GM21786 (cell line): ENCODE measurements at regions not wholly inside any gene's neighbourhood (a gene's known extent, or its start where the extent isn't known, plus 50 kb on each side); places are given as distances from the start of the nearest gene placed in this dataset.

Experiments used
- ATAC-seq: cut with Tn5 transposase; IDR thresholded peaks from one replicate; pipeline ENCODE4 v1.9.1; 2021; ENCODE audit not compliant: unreplicated experiment

DNA sequence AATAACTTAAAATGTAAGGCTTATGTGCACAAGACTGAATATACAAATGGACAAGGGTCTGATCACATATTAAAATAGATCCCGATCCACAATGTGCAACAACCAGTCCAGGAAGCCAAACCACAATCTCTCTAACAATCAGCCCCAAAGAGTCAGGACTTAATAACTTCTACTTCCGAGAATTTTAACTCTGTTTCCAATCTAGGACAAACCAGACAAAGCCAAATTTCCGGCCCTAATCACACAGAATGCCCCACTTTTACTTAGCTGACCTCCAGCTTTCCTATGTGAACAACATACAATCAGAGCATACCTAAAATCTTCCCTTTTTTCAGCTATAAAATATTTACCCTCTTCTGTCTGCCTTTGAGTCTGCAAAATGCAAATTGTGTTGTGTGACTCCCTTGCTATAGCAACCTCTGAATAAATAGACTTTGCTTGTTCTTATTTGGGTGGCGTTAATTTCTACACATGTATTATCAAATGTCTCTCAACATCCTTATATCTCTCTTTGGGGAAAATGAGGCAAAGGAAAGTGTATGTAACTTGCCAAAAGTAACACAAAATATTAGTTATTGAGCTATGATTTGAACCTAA lies 381.9 kb upstream of the MC4R start:
- ATAC-seq, result no peak

GRCh38 chr18:60755134-60755533 lies 382.6 kb upstream of the MC4R start:
- ATAC-seq, result no peak

- ATAC-seq, result no peak
Observed at GRCh38 chr18:60775978-60776377, 403.4 kb upstream of the MC4R start.

DNA sequence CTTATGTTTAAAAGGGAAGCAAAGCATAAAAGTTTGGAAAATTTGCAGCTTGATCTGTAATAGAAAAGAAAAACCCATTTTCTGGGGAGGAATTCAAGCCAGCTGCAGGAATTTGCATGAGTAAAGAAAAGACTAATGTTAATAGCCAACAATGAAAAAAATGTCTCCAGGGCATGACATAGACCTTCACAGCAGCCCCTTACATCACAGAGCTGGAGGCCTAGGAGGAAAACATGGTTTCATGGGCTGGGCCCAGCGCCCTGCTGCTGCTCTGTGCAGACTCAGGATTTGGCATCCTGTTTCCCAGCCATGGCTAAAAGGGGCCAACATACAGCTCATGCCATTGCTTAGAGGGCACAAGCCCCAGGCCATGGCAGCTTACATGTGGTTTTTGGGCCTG lies 411.6 kb upstream of the MC4R start:
- ATAC-seq, result no peak

DNA sequence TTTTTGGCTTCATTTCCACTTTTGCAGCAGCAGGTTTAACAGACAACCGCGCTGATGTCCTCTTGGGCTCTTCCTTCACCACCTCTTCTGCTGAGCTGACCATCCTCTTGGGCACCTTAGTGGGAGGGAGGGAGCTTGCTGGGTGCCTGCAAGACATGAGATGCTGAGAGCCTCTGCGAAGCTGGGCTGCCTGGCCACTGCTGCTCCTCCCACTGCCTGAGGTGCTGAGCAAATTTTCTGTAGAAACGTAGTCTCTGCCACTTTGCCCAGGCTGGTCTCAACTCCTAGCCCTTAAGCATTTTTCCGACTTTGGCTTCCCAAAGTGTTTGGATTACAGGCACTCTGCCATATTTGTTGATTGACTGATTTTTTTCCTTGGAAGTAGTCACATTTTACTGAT lies 422.2 kb upstream of the MC4R start:
- no peak for ATAC-seq

DNA sequence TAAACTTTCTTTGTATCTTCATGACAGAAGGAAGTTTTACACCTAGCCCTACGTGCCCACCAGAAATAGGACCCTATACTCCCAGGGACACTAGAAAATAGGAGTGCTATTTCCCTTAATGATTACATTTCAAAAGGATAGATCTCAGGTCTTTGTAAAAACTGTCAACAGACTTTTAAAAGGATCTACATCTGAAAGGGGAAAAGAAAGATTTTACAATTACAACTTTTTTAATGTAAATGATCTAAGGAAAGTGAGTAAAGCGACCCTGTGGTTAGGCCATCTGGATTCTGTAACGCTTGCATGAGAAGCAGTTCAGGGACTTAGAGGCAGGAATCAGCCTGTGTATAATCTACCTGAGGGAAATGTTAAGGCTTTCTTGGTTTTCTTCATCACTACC lies 431.8 kb upstream of the MC4R start:
- no peak for ATAC-seq

DNA sequence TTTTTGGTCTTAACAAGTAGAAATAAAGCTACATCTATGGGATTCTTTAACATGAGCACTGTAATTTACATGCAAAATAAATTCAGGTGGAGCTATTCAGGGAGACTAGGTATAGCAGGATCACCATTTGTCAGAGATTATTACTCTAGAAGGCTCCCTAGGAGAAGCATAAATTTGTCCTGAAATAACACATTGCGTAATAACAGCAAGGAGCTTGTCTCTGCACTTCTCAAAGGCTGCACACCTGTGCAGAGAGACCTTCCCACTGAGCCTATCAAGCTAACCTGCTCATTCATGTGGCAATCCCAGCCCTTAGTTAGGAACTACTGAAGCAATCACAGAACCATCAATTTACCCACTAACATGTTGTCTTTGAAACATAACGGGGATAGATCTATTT lies 437.4 kb upstream of the MC4R start:
- no peak for ATAC-seq

GRCh38 chr18:60812921-60813320 lies 440.3 kb upstream of the MC4R start:
- ATAC-seq, result no peak

DNA sequence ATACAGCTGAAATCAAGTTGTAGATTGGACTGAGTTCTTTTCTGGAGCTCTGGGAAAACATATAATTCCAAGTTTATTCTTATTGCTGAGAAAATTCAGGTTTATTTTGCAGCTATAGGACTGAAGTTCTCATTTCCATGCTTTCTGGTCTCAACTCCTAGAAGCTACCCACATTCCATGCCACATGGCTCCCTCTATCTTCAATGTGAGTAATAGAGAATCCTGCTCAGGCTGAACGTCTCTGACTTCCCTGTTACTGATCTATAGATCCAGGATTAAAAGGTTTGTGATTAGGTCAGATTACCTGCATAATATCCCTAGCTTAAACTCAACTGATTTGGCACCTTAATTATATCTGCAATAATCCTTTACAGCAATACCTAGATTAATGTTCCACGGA lies 453.8 kb upstream of the MC4R start:
- no peak for ATAC-seq

GRCh38 chr18:60831971-60832370 lies 459.4 kb upstream of the MC4R start:
- ATAC-seq, result no peak

- no peak for ATAC-seq
Observed at GRCh38 chr18:60838677-60839076, 466.1 kb upstream of the MC4R start.

DNA sequence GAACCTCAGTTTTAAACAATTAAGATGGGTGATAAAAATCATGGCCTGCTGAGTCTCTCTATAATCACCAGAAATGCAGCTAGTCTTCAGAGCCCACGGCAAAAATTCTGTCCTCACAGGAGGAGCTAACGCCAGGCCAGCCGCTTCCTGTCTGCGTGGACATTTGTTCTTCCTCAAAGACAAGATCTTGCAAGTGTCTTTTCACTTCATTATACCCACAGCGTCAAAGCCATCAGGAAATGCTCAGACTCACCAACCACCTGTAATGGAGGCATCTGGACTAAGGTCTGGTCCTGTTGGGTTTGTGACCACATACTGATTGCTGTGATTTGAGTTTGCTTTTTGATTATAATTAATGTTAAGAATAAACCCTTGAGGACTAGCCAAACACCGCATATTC lies 473.8 kb upstream of the MC4R start:
- ATAC-seq, result no peak

GRCh38 chr18:60847517-60847916 lies 474.9 kb upstream of the MC4R start:
- ATAC-seq, result no peak

DNA sequence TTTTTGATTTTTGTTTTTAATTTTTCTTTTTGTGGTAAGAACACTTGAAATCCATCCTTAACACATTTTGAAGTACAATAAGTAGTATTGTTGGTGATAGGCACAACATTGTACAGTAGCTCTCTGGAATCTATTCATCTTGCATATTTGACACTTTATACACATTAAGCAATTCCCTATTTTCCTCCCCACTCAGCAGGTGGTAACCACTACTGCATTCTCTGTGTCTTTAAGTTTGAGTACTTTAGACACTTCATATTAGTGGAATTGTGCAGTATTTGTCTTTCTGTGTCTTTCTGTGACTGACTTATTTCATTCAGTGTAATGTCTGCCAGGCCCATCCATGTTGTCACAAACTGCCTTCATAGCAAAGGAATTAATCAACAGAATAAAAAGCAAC lies 471.7 kb upstream of the CDH20 start:
- ATAC-seq, result no peak

DNA sequence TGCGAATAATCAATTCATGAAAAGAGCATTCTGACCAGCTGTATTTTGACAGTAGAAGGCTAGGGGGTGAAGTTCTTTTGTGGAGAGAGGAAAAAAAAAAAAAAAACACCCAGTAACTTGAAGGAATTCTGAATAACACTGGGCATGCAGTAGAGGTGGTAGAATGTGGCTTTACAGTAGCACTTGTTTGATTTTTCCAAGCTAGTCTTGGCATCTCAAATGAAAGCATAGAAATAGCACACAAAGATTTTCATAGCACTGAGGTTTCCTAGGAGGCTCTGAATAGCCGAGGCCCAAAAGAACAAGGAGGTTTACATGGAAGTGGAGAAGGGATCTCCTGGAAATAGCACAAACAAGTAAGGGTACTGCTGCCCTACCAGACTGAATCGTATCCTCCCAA lies 470.2 kb upstream of the CDH20 start:
- ATAC-seq, result no peak

- no peak for ATAC-seq
Observed at GRCh38 chr18:60865801-60866200, 467.4 kb upstream of the CDH20 start.

DNA sequence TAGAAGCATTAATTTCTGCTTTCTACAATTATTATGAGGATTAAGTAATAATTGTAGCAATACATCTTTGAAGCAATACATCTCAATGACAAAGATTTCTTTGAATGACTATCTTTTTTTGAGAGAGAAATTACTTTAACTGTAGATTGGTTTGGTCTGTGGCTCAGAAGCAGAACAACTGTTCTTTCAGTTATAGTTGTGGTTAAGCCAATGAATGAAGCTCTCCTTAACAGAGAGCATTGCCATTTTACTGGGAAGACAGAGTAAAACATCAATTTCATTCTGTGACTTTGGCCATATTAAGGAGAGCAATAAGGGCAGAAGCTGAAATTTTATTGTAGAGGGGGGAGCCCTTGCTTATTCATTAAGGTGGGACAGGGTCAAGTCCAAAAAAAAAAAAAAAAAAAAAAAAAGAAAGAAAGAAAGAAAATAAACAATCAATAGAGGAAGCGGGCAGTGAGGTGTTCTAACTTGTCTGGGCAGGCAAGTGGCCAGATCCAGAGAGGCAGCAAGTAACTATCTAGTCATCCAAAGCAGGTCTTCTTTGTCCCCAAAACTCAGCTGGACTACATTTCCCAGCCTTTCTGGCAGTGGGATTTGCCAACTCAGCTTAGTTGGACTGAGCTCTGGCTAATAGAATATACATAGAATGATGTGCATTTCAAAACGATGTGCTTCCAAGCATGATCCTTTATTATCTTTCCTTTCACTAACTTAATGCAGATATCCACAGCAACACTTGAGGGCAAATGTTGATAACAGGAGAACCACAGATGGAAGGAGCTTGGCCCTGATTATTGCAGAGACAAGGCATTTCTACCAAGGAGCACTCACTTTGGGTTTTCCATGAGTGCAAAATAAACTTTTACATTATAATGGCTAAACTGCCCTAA lies 462.7 kb upstream of the CDH20 start:
- ATAC-seq, result no peak

DNA sequence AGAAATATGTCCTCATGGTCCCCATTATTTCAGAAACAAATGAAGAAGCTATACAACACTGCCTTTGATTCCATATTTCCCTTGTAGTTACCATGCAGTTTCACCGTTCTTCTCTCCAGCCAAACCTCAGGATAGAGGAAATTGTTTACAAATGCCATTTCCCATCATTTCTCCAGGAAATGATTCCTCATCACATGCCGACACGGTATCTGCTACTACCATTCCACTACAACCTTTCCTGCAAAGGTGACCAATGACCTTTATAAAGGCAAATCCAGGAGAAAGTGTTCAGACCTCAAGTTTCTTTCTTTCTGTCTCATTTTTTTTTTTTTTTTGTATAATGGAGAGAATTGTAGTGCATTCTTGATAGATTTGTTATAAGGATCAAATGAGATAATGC lies 460.8 kb upstream of the CDH20 start:
- ATAC-seq, result no peak

DNA sequence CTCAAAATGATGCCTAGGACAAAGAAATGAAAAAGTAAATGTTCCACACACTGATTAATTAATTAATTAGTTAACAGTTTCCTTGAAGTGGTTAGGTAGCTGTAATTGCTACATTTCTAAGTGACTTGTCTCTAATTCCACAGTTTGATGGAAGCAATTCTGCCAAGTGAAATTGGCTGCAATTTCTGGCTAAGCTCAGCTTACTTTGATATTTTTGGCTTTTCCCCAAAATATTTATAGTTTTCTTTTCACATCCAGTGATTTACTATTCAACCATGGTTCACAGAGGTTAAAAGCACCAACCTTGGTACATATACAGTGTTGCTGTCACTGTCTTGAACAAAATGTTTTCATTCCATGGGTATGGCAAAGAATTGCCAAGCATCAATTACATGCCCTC lies 459.5 kb upstream of the CDH20 start:
- ATAC-seq, result no peak

- no peak for ATAC-seq
Observed at GRCh38 chr18:60875957-60876507, 457.2 kb upstream of the CDH20 start.

DNA sequence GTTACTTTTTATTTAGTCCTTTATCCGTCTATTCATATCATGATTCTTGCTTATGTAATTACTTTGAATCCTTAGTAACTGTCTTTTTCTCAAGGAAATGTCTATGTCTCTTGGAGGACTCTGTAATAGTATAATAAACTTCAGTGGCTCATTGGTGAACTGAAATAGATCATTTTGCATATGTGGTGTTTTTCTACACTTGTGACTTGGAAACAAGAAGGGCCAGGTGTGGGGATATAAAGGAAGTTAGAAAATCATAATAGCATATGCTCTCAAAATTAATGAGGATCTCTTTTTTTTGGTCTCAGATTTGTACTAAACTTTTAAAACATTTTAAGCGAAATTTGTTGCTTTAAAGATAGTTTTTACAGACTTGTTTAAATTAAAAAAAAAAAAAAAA lies 453.0 kb upstream of the CDH20 start:
- ATAC-seq, result no peak

DNA sequence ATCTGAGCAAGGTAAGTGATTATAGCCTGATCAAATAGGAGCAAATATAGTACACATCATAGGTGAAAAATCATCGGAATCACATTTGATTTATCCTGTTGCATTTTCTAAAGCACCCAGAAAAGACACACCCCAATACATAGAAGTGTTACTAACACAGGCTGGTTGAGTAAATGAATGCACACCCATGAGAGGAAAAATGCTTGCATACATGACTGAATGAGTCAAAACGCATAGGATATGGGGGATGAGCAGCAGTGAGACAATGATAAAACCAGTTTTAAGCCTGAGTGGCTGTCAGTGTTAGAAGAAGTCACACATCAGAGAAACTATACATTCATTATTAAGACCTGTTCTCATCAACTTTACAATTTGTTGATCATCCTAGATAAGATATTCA lies 449.6 kb upstream of the CDH20 start:
- ATAC-seq, result no peak
